Type B pancreatic cell (in vitro differentiated cells): ENCODE measurements at regions not wholly inside any gene's neighbourhood (a gene's known extent, or its start where the extent isn't known, plus 50 kb on each side); places are given as distances from the start of the nearest gene placed in this dataset.

Source experiments
- DNase-seq: peaks from one replicate; pipeline ENCODE4 v3.0.0; 2021; ENCODE audit warnings: mixed read lengths; ENCODE audit not compliant: unreplicated experiment; ENCODE audit errors: extremely low spot score
- H3K27ac Mint-ChIP-seq: 2 replicates; pipeline ENCODE4 v1.8.0; 2021; ENCODE audit warnings: mild to moderate bottlenecking, mixed read lengths
- H3K27me3 Mint-ChIP-seq: 2 replicates; pipeline ENCODE4 v1.8.0; 2021; ENCODE audit warnings: mixed read lengths
- H3K36me3 Mint-ChIP-seq: 2 replicates; pipeline ENCODE4 v1.8.0; 2021; ENCODE audit warnings: mixed read lengths
- H3K4me1 Mint-ChIP-seq: one replicate; pipeline ENCODE4 v1.8.0; 2021; ENCODE audit warnings: mixed read lengths; ENCODE audit not compliant: unreplicated experiment
- H3K4me3 Mint-ChIP-seq: 2 replicates; pipeline ENCODE4 v1.8.0; 2021; ENCODE audit warnings: mild to moderate bottlenecking, mixed read lengths
- H3K9me3 Mint-ChIP-seq: 2 replicates; pipeline ENCODE4 v1.8.0; 2021; ENCODE audit warnings: mixed read lengths
- CTCF ChIP-seq: fragments of 200-600 bp; sonication (generic); conservative IDR thresholded peaks from 2 replicates; pipeline ENCODE4 v1.5.0; 2021; ENCODE audit warnings: antibody characterized with exemption, mild to moderate bottlenecking

GRCh38 chr1:208569181-208569580 lies 325.0 kb upstream of the PLXNA2 start:
- Mint-ChIP-seq H3K27ac (no peak overlapping the region), H3K36me3 (no peaks in the 10 kb centered on the region), H3K27me3 (peaks cover 13% of the 10 kb centered on the region), H3K9me3 (peaks cover 14% of the 10 kb centered on the region), H3K4me3 (no peak overlapping the region), H3K4me1 (no peaks in the 10 kb centered on the region)
- TF ChIP-seq CTCF: no peak
- DNase-seq: no peak

GRCh38 chr1:208570362-208570761 lies 326.2 kb upstream of the PLXNA2 start:
- H3K27me3 Mint-ChIP-seq: peaks cover 16% of the 10 kb centered on the region
- H3K27ac Mint-ChIP-seq: no peak overlapping the region
- no peak for DNase-seq
- no peak overlapping the region for H3K4me3 Mint-ChIP-seq
- no peaks in the 10 kb centered on the region for H3K36me3 Mint-ChIP-seq
- peaks cover 14% of the 10 kb centered on the region for H3K9me3 Mint-ChIP-seq
- no peaks in the 10 kb centered on the region for H3K4me1 Mint-ChIP-seq
- TF ChIP-seq CTCF: no peak

- H3K4me1 Mint-ChIP-seq: peaks cover 10% of the 10 kb centered on the region
- no peaks in the 10 kb centered on the region for H3K36me3 Mint-ChIP-seq
- H3K27ac Mint-ChIP-seq: no peak overlapping the region
- peaks cover 16% of the 10 kb centered on the region for H3K27me3 Mint-ChIP-seq
- H3K9me3 Mint-ChIP-seq: no peaks in the 10 kb centered on the region
- no peak for DNase-seq
- no peak for TF ChIP-seq CTCF
- no peak overlapping the region for H3K4me3 Mint-ChIP-seq
These were observed 332.2 kb upstream of the PLXNA2 start for GRCh38 chr1:208576425-208576824.

- peaks cover 16% of the 10 kb centered on the region for H3K27me3 Mint-ChIP-seq
- no peaks in the 10 kb centered on the region for H3K9me3 Mint-ChIP-seq
- peaks cover 10% of the 10 kb centered on the region for H3K4me1 Mint-ChIP-seq
- no peak for DNase-seq
- TF ChIP-seq CTCF: no peak
- no peak overlapping the region for H3K27ac Mint-ChIP-seq
- no peaks in the 10 kb centered on the region for H3K36me3 Mint-ChIP-seq
- H3K4me3 Mint-ChIP-seq: no peak overlapping the region
These were observed 333.3 kb upstream of the PLXNA2 start for GRCh38 chr1:208577381-208577905.

- Mint-ChIP-seq H3K4me3 (no peak overlapping the region), H3K36me3 (no peaks in the 10 kb centered on the region), H3K9me3 (no peaks in the 10 kb centered on the region), H3K27ac (no peak overlapping the region), H3K4me1 (peaks cover 10% of the 10 kb centered on the region), H3K27me3 (peaks cover 6% of the 10 kb centered on the region)
- TF ChIP-seq CTCF: no peak
- no peak for DNase-seq
These were observed 337.0 kb upstream of the PLXNA2 start for GRCh38 chr1:208581209-208581608.

GRCh38 chr1:208581667-208582066 lies 337.5 kb upstream of the PLXNA2 start:
- Mint-ChIP-seq H3K27me3 (peaks cover under 1% of the 10 kb centered on the region), H3K9me3 (no peaks in the 10 kb centered on the region), H3K4me1 (peaks cover 10% of the 10 kb centered on the region), H3K27ac (no peak overlapping the region), H3K4me3 (no peak overlapping the region), H3K36me3 (no peaks in the 10 kb centered on the region)
- TF ChIP-seq CTCF: no peak
- DNase-seq: no peak
